Right lobe of liver (tissue), 4 donors: ENCODE measurements at regions not wholly inside any gene's neighbourhood (a gene's known extent, or its start where the extent isn't known, plus 50 kb on each side); places are given as distances from the start of the nearest gene placed in this dataset.

Experiments
- CTCF ChIP-seq, 4 donors: fragments of 200-600 bp in 3 of 4; fragments of 450-650 bp in 1 of 4; IDR thresholded peaks; one replicate each; pipeline versions ENCODE4 v1.5.1 to v1.8.0; 2016 to 2022; ENCODE audit warnings: antibody characterized with exemption in 4 of 4, mild to moderate bottlenecking in 2 of 4
- POLR2A ChIP-seq: fragments of 450-650 bp; IDR thresholded peaks from one replicate; pipeline ENCODE4 v1.6.1; 2017; ENCODE audit warnings: antibody characterized with exemption, mild to moderate bottlenecking
- donor health status: DM: no; HTN: no; CAD: no.
- donor health status: DM: no; HTN: no; CAD: no.
- donor health status: DM: no; HTN: yes; CAD: no.

DNA sequence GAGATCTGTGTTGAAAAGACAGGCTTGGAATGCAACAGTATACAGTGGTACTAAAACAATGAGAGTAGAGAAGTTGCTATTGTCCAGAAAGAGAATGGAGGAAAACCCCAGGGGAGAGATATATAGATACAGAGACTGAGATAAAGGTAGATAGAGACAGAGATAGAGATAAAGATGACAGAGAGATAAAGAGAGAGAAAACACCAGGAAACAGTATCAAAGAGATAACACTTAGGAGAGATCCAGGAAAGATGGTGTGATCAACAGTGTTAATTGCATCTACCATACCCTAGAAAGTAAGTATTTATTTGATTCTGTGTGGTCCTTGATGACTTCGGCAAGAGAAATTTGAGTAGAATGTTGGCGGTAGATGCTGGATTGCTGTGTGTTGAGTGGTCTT, 461.8 kb upstream of the RIOK2 start:
- TF ChIP-seq POLR2A: no peak
- no peak for TF ChIP-seq CTCF (IDR thresholded peaks at IDR 0.05)
